ENCODE measurements at regions not wholly inside any gene's neighbourhood (a gene's known extent, or its start where the extent isn't known, plus 50 kb on each side); places are given as distances from the start of the nearest gene placed in this dataset.
"Not testable (repeated sequence)": the region's sequence is repeated elsewhere in the genome, so short reads cannot be mapped to it uniquely, and the experiment has no call there.

DNA sequence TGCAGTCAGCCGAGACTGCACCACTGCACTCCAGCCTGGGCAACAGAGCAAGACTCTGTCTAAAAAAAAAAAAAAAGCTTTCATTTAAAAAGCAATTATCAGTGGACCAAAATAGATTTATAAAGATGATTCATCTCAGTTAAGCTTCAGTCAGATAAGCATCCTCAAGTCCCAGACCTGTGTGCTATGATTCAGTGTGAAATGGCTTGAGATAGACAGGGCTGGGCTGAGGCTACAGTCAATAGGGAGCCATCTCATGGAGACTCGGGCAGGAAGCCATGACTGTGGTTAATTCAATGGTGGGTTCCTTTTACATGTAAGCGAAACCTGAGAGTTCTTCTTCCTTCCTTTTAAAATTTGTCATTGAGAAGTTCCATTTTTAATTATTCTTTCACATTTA lies 276.0 kb downstream of the TFAP2A start:
- Histone ChIP-seq H3K27ac (ENCODE audit: low read depth, low read length) (no peak overlapping the region), H3K9ac (ENCODE audit: extremely low read depth, low read length, poor library complexity, severe bottlenecking) (no peak overlapping the region), H3K9me3 (ENCODE audit: control insufficient read depth, low read length) (peaks cover under 1% of the 10 kb centered on the region), H3K4me3 (ENCODE audit: low read length) (no peak overlapping the region), H3K36me3 (ENCODE audit: control insufficient read depth, insufficient read depth, low read length) (no peaks in the 10 kb centered on the region), H3K27me3 (ENCODE audit: control insufficient read depth, insufficient read depth, low read length, poor library complexity, severe bottlenecking) (no peaks in the 10 kb centered on the region), H3K4me1 (ENCODE audit: control insufficient read depth, insufficient read depth, low read length) (no peaks in the 10 kb centered on the region)
- TF ChIP-seq, protein P1, sequence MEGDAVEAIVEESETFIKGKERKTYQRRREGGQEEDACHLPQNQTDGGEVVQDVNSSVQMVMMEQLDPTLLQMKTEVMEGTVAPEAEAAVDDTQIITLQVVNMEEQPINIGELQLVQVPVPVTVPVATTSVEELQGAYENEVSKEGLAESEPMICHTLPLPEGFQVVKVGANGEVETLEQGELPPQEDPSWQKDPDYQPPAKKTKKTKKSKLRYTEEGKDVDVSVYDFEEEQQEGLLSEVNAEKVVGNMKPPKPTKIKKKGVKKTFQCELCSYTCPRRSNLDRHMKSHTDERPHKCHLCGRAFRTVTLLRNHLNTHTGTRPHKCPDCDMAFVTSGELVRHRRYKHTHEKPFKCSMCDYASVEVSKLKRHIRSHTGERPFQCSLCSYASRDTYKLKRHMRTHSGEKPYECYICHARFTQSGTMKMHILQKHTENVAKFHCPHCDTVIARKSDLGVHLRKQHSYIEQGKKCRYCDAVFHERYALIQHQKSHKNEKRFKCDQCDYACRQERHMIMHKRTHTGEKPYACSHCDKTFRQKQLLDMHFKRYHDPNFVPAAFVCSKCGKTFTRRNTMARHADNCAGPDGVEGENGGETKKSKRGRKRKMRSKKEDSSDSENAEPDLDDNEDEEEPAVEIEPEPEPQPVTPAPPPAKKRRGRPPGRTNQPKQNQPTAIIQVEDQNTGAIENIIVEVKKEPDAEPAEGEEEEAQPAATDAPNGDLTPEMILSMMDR (conservative IDR thresholded peaks at IDR 0.05): no peak
- no peak for DNase-seq
- H3K27ac Mint-ChIP-seq: no peak overlapping the region
- H3K4me3 Mint-ChIP-seq: no peak overlapping the region
- H3K27me3 Mint-ChIP-seq (ENCODE audit: insufficient read depth): no peaks in the 10 kb centered on the region
- H3K36me3 Mint-ChIP-seq (ENCODE audit: low read depth): no peaks in the 10 kb centered on the region
- 80 to 91% methylated on average over 2 to 3 of the region's 3 CpGs for whole genome bisulfite sequencing, 2 experiments (ENCODE audit: insufficient coverage in 1 of 2, insufficient read length in 1 of 2)
- peaks cover 12% of the 10 kb centered on the region for H3K4me1 Mint-ChIP-seq
- peaks cover 10% of the 10 kb centered on the region for H3K9me3 Mint-ChIP-seq

DNA sequence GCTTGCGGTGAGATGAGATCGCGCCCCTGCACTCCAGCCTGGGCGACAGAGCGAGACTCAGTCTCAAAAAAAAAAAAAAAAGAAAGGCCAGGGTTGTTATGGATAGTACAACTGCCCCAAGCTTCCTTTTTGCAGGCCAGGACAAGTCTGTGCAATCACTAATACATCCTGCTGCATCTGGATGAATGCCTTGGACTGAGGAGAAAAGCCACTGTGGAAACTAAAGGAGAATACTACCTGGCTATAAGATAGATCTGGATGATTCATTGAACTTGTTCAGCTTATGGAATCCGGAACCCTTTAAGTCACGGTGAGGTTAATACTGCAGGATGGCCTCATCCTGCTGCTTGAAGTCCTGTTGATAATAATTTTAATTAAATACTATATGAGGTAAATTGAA lies 278.2 kb downstream of the TFAP2A start:
- Histone ChIP-seq H3K27ac (ENCODE audit: low read depth, low read length) (no peak overlapping the region), H3K9me3 (ENCODE audit: control insufficient read depth, low read length) (peaks cover 7% of the 10 kb centered on the region), H3K4me1 (ENCODE audit: control insufficient read depth, insufficient read depth, low read length) (no peaks in the 10 kb centered on the region), H3K4me3 (ENCODE audit: low read length) (no peak overlapping the region), H3K9ac (ENCODE audit: extremely low read depth, low read length, poor library complexity, severe bottlenecking) (no peak overlapping the region), H3K27me3 (ENCODE audit: control insufficient read depth, insufficient read depth, low read length, poor library complexity, severe bottlenecking) (no peaks in the 10 kb centered on the region), H3K36me3 (ENCODE audit: control insufficient read depth, insufficient read depth, low read length) (no peaks in the 10 kb centered on the region)
- H3K36me3 Mint-ChIP-seq (ENCODE audit: low read depth): no peaks in the 10 kb centered on the region
- H3K9me3 Mint-ChIP-seq: peaks cover 22% of the 10 kb centered on the region
- peaks cover 12% of the 10 kb centered on the region for H3K4me1 Mint-ChIP-seq
- DNase-seq: no peak
- no peaks in the 10 kb centered on the region for H3K27me3 Mint-ChIP-seq (ENCODE audit: insufficient read depth)
- H3K27ac Mint-ChIP-seq: no peak overlapping the region
- H3K4me3 Mint-ChIP-seq: no peak overlapping the region
- 70 to 95% methylated on average over 5 to 7 of the region's 7 CpGs for WGBS, 2 experiments (ENCODE audit: insufficient coverage in 1 of 2, insufficient read length in 1 of 2)
- TF ChIP-seq, protein P1 (conservative IDR thresholded peaks at IDR 0.05): no peak

DNA sequence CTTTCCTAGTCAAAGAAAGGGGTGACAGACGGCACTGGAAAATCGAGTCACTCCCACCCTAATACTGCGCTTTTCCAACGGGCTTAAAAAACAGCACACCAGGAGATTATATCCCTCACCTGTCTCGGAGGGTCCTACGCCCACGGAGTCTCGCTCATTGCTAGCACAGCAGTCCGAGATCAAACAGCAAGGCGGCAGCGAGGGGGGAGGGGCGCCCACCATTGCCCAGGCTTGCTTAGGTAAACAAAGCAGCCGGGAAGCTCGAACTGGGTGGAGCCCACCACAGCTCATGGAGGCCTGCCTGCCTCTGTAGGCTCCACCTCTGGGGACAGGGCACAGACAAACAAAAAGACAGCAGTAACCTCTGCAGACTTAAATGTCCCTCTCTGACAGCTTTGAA lies 280.7 kb downstream of the TFAP2A start:
- H3K27me3 Mint-ChIP-seq (ENCODE audit: insufficient read depth); H3K27me3 ChIP-seq (ENCODE audit: control insufficient read depth, insufficient read depth, low read length, poor library complexity, severe bottlenecking); H3K4me3 ChIP-seq (ENCODE audit: low read length); H3K36me3 Mint-ChIP-seq (ENCODE audit: low read depth); DNase-seq; H3K36me3 ChIP-seq (ENCODE audit: control insufficient read depth, insufficient read depth, low read length); H3K4me3 Mint-ChIP-seq; H3K4me1 Mint-ChIP-seq; H3K4me1 ChIP-seq (ENCODE audit: control insufficient read depth, insufficient read depth, low read length); H3K27ac ChIP-seq (ENCODE audit: low read depth, low read length); H3K9ac ChIP-seq (ENCODE audit: extremely low read depth, low read length, poor library complexity, severe bottlenecking); H3K27ac Mint-ChIP-seq; H3K9me3 ChIP-seq (ENCODE audit: control insufficient read depth, low read length): not testable (repeated sequence)
- 90 to 91% methylated on average over 6 to 14 of the region's 14 CpGs for whole genome bisulfite sequencing, 2 experiments (ENCODE audit: insufficient coverage in 1 of 2, insufficient read length in 1 of 2)
- peaks cover 26% of the 10 kb centered on the region for H3K9me3 Mint-ChIP-seq

DNA sequence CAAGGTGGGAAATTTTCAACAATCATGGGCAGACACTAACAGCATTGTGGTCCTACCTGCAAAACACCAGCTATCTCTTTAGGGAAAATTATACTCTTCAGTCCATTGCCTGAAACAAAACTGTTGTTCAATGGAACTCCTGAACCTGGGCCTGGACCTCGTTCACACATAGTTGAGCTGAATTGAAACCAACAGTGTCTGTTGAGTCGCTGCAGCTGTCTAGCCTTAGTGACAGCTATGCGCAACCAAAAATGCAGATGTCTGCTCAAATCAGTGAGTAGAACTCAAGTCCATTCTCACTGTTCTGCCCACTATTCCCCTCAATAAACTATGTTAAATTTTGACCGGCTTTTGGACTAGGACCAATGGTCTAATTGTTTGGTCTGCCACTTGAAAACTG lies 286.2 kb downstream of the TFAP2A start:
- Mint-ChIP-seq H3K36me3 (ENCODE audit: low read depth) (no peaks in the 10 kb centered on the region), H3K4me1 (no peaks in the 10 kb centered on the region), H3K27ac (no peak overlapping the region), H3K27me3 (ENCODE audit: insufficient read depth) (no peaks in the 10 kb centered on the region), H3K4me3 (no peak overlapping the region), H3K9me3 (peaks cover 14% of the 10 kb centered on the region)
- peaks cover 4% of the 10 kb centered on the region for H3K9me3 ChIP-seq (ENCODE audit: control insufficient read depth, low read length)
- no peak overlapping the region for H3K27ac ChIP-seq (ENCODE audit: low read depth, low read length)
- no peaks in the 10 kb centered on the region for H3K4me1 ChIP-seq (ENCODE audit: control insufficient read depth, insufficient read depth, low read length)
- TF ChIP-seq, protein P1 (conservative IDR thresholded peaks at IDR 0.05): no peak
- 94 to 100% methylated on average over 3 to 4 of the region's 4 CpGs for WGBS, 2 experiments (ENCODE audit: insufficient coverage in 1 of 2, insufficient read length in 1 of 2)
- H3K9ac ChIP-seq (ENCODE audit: extremely low read depth, low read length, poor library complexity, severe bottlenecking): no peak overlapping the region
- H3K27me3 ChIP-seq (ENCODE audit: control insufficient read depth, insufficient read depth, low read length, poor library complexity, severe bottlenecking): no peaks in the 10 kb centered on the region
- H3K4me3 ChIP-seq (ENCODE audit: low read length): no peak overlapping the region
- no peak for DNase-seq
- H3K36me3 ChIP-seq (ENCODE audit: control insufficient read depth, insufficient read depth, low read length): no peaks in the 10 kb centered on the region

Measured in endodermal cell (in vitro differentiated cells).